ENCODE measurements at regions not wholly inside any gene's neighbourhood (a gene's known extent, or its start where the extent isn't known, plus 50 kb on each side); places are given as distances from the start of the nearest gene placed in this dataset.
"Not testable (repeated sequence)": the region's sequence is repeated elsewhere in the genome, so short reads cannot be mapped to it uniquely, and the experiment has no call there.

- ATAC-seq (no peak), DNase-seq (ENCODE audit: low read depth, low spot score) (no peak)
- ChIA-PET POLR2A (no interaction called here), CTCF (no interaction called here)
- Histone ChIP-seq H3K9me3 (ENCODE audit: control insufficient read depth, insufficient read depth, low read depth, low read length) (no peaks in the 10 kb centered on the region), H3K27me3 (ENCODE audit: control insufficient read depth, insufficient read depth, low read length) (no peaks in the 10 kb centered on the region; the same call in 1 of the 2 replicates), H3K27ac (ENCODE audit: low read length) (no peak overlapping the region), H3K4me3 (ENCODE audit: low read depth in 2 of 2, low read length in 2 of 2) (no peak overlapping the region), H3K36me3 (ENCODE audit: control insufficient read depth, insufficient read depth, low read length) (no peaks in the 10 kb centered on the region), H3K4me1 (ENCODE audit: control insufficient read depth, insufficient read depth, low read length) (no peaks in the 10 kb centered on the region)
- TF ChIP-seq TCF7L2 (IDR thresholded peaks at IDR 0.05; ENCODE audit: low read depth, low read length) (no peak), REST (IDR thresholded peaks at IDR 0.05; ENCODE audit: insufficient read depth in 1 of 2, low read depth in 2 of 2, low read length in 1 of 2) (no peak), CTCF (IDR thresholded peaks at IDR 0.05) (no peak), SIN3A (IDR thresholded peaks at IDR 0.05; ENCODE audit: borderline replicate concordance, insufficient read depth, low read depth, low read length) (no peak), POLR2AphosphoS5 (IDR thresholded peaks at IDR 0.05; ENCODE audit: low read depth, low read length) (no peak)
- no TSS peak for BruUV-seq (replicated peaks)
- in situ Hi-C loops (cut with HindIII; ENCODE audit: low pct_unique_long_range_greater_than_20kb, low sequenced_read_pairs), result no loop called here
- intact Hi-C loops (cut with micrococcal nuclease; ENCODE audit: unreplicated experiment), result no loop called here
Observed at GRCh38 chr6:113027780-113028179, 680.6 kb downstream of the RFPL4B start.

GRCh38 chr6:113029161-113029560 lies 682.0 kb downstream of the RFPL4B start:
- in situ Hi-C loops (cut with HindIII; ENCODE audit: low pct_unique_long_range_greater_than_20kb, low sequenced_read_pairs); CTCF ChIA-PET; ATAC-seq; H3K27me3 ChIP-seq (ENCODE audit: control insufficient read depth, insufficient read depth, low read length); H3K9me3 ChIP-seq (ENCODE audit: control insufficient read depth, insufficient read depth, low read depth, low read length); POLR2A ChIA-PET; H3K27ac ChIP-seq (ENCODE audit: low read length); H3K36me3 ChIP-seq (ENCODE audit: control insufficient read depth, insufficient read depth, low read length); H3K4me3 ChIP-seq (ENCODE audit: low read depth in 2 of 2, low read length in 2 of 2); H3K4me1 ChIP-seq (ENCODE audit: control insufficient read depth, insufficient read depth, low read length); BruUV-seq (replicated peaks); DNase-seq (ENCODE audit: low read depth, low spot score); intact Hi-C loops (cut with micrococcal nuclease; ENCODE audit: unreplicated experiment): not testable (repeated sequence)

GRCh38 chr6:113031591-113032238 lies 684.6 kb downstream of the RFPL4B start:
- no TSS peak for BruUV-seq (replicated peaks)
- intact Hi-C loops (cut with micrococcal nuclease; ENCODE audit: unreplicated experiment) (no loop called here), in situ Hi-C loops (cut with HindIII; ENCODE audit: low pct_unique_long_range_greater_than_20kb, low sequenced_read_pairs) (no loop called here)
- ChIA-PET POLR2A (no interaction called here), CTCF (no interaction called here)
- H3K4me1 ChIP-seq (ENCODE audit: control insufficient read depth, insufficient read depth, low read length), result no peaks in the 10 kb centered on the region
- no peak for TF ChIP-seq SIN3A (IDR thresholded peaks at IDR 0.05; ENCODE audit: borderline replicate concordance, insufficient read depth, low read depth, low read length)
- TF ChIP-seq CTCF (IDR thresholded peaks at IDR 0.05), result no peak
- TF ChIP-seq TCF7L2 (IDR thresholded peaks at IDR 0.05; ENCODE audit: low read depth, low read length), result no peak
- no peak for TF ChIP-seq POLR2AphosphoS5 (IDR thresholded peaks at IDR 0.05; ENCODE audit: low read depth, low read length)
- TF ChIP-seq REST (IDR thresholded peaks at IDR 0.05; ENCODE audit: insufficient read depth in 1 of 2, low read depth in 2 of 2, low read length in 1 of 2), result no peak
- no peaks in the 10 kb centered on the region for H3K9me3 ChIP-seq (ENCODE audit: control insufficient read depth, insufficient read depth, low read depth, low read length)
- DNase-seq (ENCODE audit: low read depth, low spot score) (no peak), ATAC-seq (no peak)
- no peaks in the 10 kb centered on the region; the same call in 1 of the 2 replicates for H3K27me3 ChIP-seq (ENCODE audit: control insufficient read depth, insufficient read depth, low read length)
- no peak overlapping the region for H3K27ac ChIP-seq (ENCODE audit: low read length)
- no peak overlapping the region for H3K4me3 ChIP-seq (ENCODE audit: low read depth in 2 of 2, low read length in 2 of 2)
- H3K36me3 ChIP-seq (ENCODE audit: control insufficient read depth, insufficient read depth, low read length), result no peaks in the 10 kb centered on the region
